Sigmoid colon (tissue), 6 donors: ENCODE measurements at regions not wholly inside any gene's neighbourhood (a gene's known extent, or its start where the extent isn't known, plus 50 kb on each side); places are given as distances from the start of the nearest gene placed in this dataset.
"Not testable (repeated sequence)": the region's sequence is repeated elsewhere in the genome, so short reads cannot be mapped to it uniquely, and the experiment has no call there.

Source experiments
- DNase-seq: peaks from one replicate; pipeline ENCODE4 v3.0.0-alpha.2; 2019
- H3K27ac ChIP-seq, 4 donors: fragments of 200-600 bp; sonication (generic); one replicate each; pipeline ENCODE4 v1.5.1; 2016 to 2019; ENCODE audit warnings: mild to moderate bottlenecking in 1 of 4
- H3K27me3 ChIP-seq, 3 donors: fragments of 200-600 bp; sonication (generic); one replicate each; pipeline ENCODE4 v1.5.1; 2019; ENCODE audit warnings: mild to moderate bottlenecking in 1 of 3
- H3K36me3 ChIP-seq, 4 donors: fragments of 200-600 bp; sonication (generic); one replicate each; pipeline ENCODE4 v1.5.1; 2016 to 2019
- H3K4me1 ChIP-seq, 4 donors: fragments of 200-600 bp; sonication (generic); one replicate each; pipeline ENCODE4 v1.5.1; 2017 to 2019
- H3K4me3 ChIP-seq, 4 donors: fragments of 200-600 bp; sonication (generic); one replicate each; pipeline ENCODE4 v1.5.1; 2017 to 2019; ENCODE audit warnings: mild to moderate bottlenecking in 2 of 4, moderate library complexity in 1 of 4
- H3K9me3 ChIP-seq, 4 donors: fragments of 200-600 bp in 3 of 4; sonication (generic) in 3 of 4; one replicate each; pipeline versions ENCODE4 v1.5.1 to v1.6.1; 2013 to 2019
- EP300 ChIP-seq, 4 donors: sonication (generic); formaldehyde crosslinking; IDR thresholded peaks; one replicate each; pipeline ENCODE4 v1.6.1; 2017; ENCODE audit warnings: antibody characterized with exemption in 4 of 4
- POLR2A ChIP-seq, 2 donors: fragments of 450-650 bp; IDR thresholded peaks; one replicate each; pipeline ENCODE4 v1.6.1; 2016; ENCODE audit warnings: antibody characterized with exemption in 2 of 2, mild to moderate bottlenecking in 2 of 2, moderate library complexity in 2 of 2
- POLR2AphosphoS5 ChIP-seq, 4 donors: sonication (generic); formaldehyde crosslinking; IDR thresholded peaks; one replicate each; pipeline ENCODE4 v1.6.1; 2017; ENCODE audit warnings: antibody characterized with exemption in 4 of 4
- WGBS, 2 donors: extraction: QIAGEN DNeasy Blood & Tissue Kit; methylation state at CpG; one replicate each; pipeline ENCODE4 v1.1.7; 2013; 5-methylcytosine and 5-hydroxymethylcytosine counted together
- intact Hi-C: fragments of 100-400 bp; cut with DNase I; formaldehyde crosslinking; loops from one replicate; pipeline ENCODE4 v1.15.1; 2023
- TF ChIP-seq, protein P1 (sequence below), 4 experiments: fragments of 450-650 bp in 3 of 4; fragments of 200-600 bp in 1 of 4; IDR thresholded peaks; one replicate each; pipeline ENCODE4 v1.5.1; 2016 to 2019; ENCODE audit warnings: antibody characterized with exemption in 4 of 4, mild to moderate bottlenecking in 3 of 4, moderate library complexity in 2 of 4
- donor health status: healthy with polysubstance abuse.
- donor health status: healthy.

DNA sequence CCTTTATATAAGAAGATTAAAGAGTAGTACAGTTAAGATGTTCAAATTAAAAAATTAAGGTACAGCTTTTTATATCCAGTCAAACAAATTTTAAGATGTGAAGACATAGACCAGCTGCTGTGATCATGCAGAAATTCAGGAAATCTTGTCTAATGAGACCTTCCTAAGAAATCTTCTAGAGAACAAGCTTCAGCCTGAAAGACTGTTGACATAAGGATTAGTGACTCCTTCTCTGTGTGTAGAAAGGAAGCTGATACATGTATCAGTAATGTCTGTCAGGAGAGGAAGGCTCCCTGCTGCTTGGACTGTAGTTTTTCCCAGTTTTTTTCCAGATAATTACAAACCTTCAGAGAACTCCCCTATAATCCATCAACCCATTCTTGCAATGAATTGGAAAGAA, 75.8 kb upstream of the PCSK5 start:
- Histone ChIP-seq H3K4me1 (no peaks in the 10 kb centered on the region), H3K27ac (no peak overlapping the region), H3K27me3 (no peaks in the 10 kb centered on the region), H3K4me3 (no peak overlapping the region), H3K36me3 (no peaks in the 10 kb centered on the region), H3K9me3 (peaks cover 0 to 14% (median 3%) of the 10 kb centered on the region in 4 donors)
- intact Hi-C loops = no loop called here
- TF ChIP-seq POLR2A (IDR thresholded peaks at IDR 0.05) (no peak), POLR2AphosphoS5 (IDR thresholded peaks at IDR 0.05) (no peak), EP300 (IDR thresholded peaks at IDR 0.05) (no peak)
- TF ChIP-seq, protein P1, sequence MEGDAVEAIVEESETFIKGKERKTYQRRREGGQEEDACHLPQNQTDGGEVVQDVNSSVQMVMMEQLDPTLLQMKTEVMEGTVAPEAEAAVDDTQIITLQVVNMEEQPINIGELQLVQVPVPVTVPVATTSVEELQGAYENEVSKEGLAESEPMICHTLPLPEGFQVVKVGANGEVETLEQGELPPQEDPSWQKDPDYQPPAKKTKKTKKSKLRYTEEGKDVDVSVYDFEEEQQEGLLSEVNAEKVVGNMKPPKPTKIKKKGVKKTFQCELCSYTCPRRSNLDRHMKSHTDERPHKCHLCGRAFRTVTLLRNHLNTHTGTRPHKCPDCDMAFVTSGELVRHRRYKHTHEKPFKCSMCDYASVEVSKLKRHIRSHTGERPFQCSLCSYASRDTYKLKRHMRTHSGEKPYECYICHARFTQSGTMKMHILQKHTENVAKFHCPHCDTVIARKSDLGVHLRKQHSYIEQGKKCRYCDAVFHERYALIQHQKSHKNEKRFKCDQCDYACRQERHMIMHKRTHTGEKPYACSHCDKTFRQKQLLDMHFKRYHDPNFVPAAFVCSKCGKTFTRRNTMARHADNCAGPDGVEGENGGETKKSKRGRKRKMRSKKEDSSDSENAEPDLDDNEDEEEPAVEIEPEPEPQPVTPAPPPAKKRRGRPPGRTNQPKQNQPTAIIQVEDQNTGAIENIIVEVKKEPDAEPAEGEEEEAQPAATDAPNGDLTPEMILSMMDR (IDR thresholded peaks at IDR 0.05) = no peak
- no peak for DNase-seq

DNA sequence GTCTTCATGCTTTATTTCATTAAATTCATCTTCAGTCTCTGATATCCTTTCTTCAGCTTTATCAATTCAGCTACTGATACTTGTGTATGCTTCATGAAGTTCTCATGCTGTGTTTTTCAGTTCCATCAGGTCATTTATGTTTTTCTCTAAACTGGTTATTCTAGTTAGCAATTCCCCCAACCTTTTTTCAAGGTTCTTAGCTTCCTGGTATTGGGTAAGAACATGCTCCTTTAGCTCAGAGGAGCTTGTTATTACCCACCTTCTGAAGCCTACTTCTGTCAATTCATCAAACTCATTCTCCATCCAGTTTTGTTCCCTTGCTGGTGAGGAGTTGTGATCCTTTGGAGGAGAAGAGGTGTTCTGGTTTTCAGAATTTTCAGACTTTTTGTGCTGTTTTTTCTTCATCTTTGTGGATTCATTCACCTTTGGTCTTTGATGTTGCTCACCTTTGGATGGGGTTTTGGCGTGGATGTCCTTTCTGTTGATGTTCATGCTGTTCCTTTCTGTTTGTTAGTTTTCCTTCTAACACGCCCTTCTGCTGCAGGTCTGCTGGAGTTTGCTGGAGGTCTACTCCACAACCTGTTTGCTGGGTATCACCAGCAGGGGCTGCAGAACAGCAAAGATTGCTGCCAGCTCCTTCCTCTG, 69.9 kb upstream of the PCSK5 start:
- H3K4me1 ChIP-seq, H3K9me3 ChIP-seq, H3K27me3 ChIP-seq, H3K27ac ChIP-seq, DNase-seq, intact Hi-C loops, H3K4me3 ChIP-seq, H3K36me3 ChIP-seq: not testable (repeated sequence)
- WGBS, 2 donors = 80 to 89% methylated on average over 2 of the region's 2 CpGs

DNA sequence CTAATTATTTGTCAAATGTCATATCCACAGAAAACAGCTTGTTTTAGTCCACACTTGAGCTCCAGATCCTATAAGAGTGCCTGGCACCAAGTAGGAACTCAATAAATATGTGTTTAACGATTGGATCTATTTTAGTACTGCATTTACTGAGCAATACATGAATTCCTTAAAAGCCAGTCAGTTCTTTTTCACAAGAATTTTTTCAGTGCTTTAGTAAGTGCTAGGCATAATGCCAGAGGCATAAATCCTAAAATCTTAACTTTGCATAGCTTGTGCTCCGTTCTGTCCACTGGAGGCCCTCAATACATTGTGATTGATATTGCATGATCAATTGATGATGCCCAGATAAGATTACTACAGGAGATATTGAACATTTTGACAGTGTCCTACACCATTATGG, 67.3 kb upstream of the PCSK5 start:
- Histone ChIP-seq H3K9me3 (no peaks in the 10 kb centered on the region), H3K27ac (no peak overlapping the region), H3K4me3 (no peak overlapping the region), H3K27me3 (no peaks in the 10 kb centered on the region), H3K4me1 (no peaks in the 10 kb centered on the region), H3K36me3 (no peaks in the 10 kb centered on the region)
- intact Hi-C loops = no loop called here
- TF ChIP-seq POLR2A (IDR thresholded peaks at IDR 0.05) = no peak
- TF ChIP-seq, protein P1 (IDR thresholded peaks at IDR 0.05) = no peak
- no peak for TF ChIP-seq EP300 (IDR thresholded peaks at IDR 0.05)
- no peak for TF ChIP-seq POLR2AphosphoS5 (IDR thresholded peaks at IDR 0.05)
- DNase-seq = no peak
- 73 to 81% methylated on average over 2 of the region's 2 CpGs for WGBS, 2 donors

DNA sequence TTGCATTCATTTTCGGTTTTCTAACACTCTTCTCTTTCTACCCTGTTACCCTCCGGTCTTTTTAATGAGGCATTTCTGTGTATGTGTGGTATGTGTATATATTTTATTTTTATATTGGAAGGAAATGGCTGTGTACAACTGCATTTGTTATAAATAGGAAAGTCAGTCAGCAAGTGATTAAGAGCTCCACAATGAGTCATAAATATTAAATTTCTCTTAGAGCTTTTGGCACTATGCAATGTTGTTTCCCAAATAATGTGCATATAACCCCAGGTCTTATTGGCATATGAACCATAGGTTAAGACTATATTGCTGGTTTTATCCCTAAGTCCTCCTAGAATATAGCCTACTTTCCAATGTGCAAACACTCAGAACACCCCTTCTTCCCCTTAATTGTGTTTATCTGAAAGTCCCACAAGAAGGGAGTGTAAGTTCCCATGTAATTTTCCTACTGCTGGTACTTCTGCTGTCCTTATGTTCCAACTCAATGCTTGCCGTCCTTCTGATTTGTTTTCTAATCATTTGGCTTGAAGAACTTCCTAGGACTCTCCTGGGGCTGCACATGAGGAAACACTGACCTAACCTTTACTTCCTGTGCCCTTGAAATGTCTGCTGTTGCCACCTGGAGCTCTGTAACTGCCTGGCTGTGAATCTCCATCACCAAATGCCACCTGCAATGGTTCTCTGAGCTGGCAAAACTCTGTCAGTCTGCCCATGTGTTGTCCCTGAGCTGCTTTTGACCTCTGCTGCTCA, 65.5 kb upstream of the PCSK5 start:
- H3K9me3 ChIP-seq = no peaks in the 10 kb centered on the region
- H3K27me3 ChIP-seq = no peaks in the 10 kb centered on the region
- H3K36me3 ChIP-seq = no peaks in the 10 kb centered on the region
- 71 to 84% methylated on average over 3 of the region's 3 CpGs for WGBS, 2 donors
- intact Hi-C loops = no loop called here
- no peaks in the 10 kb centered on the region for H3K4me1 ChIP-seq
- TF ChIP-seq, protein P1 (IDR thresholded peaks at IDR 0.05) = no peak
- TF ChIP-seq POLR2AphosphoS5 (IDR thresholded peaks at IDR 0.05) (no peak), EP300 (IDR thresholded peaks at IDR 0.05) (no peak), POLR2A (IDR thresholded peaks at IDR 0.05) (no peak)
- H3K4me3 ChIP-seq = no peak overlapping the region
- H3K27ac ChIP-seq = no peak overlapping the region
- DNase-seq = no peak

DNA sequence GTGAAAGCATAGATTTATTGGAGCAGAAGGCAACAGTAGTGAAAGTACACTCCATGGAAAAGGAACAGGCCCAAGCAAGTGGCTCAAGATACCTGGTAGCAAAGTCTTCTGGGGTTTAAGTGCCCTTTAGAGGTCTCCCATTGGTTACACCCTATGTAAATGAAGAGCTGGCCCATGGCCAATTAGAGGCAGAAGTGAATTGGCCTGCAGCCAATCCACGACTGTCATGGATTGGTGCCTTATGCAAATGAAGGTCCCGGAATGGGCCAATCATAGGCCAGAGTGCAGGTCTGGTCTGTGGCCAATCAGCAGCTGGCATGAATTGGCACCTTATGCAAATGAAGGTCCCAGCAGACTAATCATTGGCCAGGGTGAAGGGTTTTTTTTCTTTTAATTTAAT, 64.2 kb upstream of the PCSK5 start:
- no peak for DNase-seq
- H3K4me1 ChIP-seq = no peaks in the 10 kb centered on the region
- 49 to 64% methylated on average over 2 of the region's 2 CpGs for WGBS, 2 donors
- no peak overlapping the region for H3K4me3 ChIP-seq
- H3K27me3 ChIP-seq = no peaks in the 10 kb centered on the region
- TF ChIP-seq POLR2AphosphoS5 (IDR thresholded peaks at IDR 0.05) = no peak
- H3K9me3 ChIP-seq = no peaks in the 10 kb centered on the region
- no peak overlapping the region for H3K27ac ChIP-seq
- no peaks in the 10 kb centered on the region for H3K36me3 ChIP-seq
- intact Hi-C loops = no loop called here

DNA sequence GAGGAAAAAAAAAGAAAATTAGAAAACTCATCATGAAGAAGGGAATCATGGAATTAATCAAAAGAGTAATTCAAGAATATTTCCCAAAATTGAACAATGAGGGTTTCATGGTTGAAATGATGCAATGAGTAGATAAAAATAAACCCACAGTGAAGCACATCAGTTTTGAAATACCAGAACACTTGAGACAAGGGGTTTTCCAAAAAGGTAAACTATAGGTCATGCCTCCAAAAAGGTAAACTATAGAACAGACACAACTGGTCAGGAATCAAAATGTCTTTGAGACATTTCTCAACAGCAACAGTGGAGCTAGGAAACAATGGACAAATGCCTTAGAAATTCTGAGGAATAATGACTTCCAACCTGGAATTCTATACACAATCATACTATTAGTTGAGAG, 60.2 kb upstream of the PCSK5 start:
- no peak overlapping the region for H3K4me3 ChIP-seq
- no peak for TF ChIP-seq POLR2A (IDR thresholded peaks at IDR 0.05)
- TF ChIP-seq, protein P1 (IDR thresholded peaks at IDR 0.05) = no peak
- TF ChIP-seq POLR2AphosphoS5 (IDR thresholded peaks at IDR 0.05) = no peak
- TF ChIP-seq EP300 (IDR thresholded peaks at IDR 0.05) = no peak
- no peaks in the 10 kb centered on the region for H3K9me3 ChIP-seq
- DNase-seq = no peak
- H3K27me3 ChIP-seq = no peaks in the 10 kb centered on the region
- intact Hi-C loops = no loop called here
- no peaks in the 10 kb centered on the region for H3K36me3 ChIP-seq
- H3K4me1 ChIP-seq = no peaks in the 10 kb centered on the region
- H3K27ac ChIP-seq = no peak overlapping the region
